Fibroblast of lung (primary cell): ENCODE measurements at regions not wholly inside any gene's neighbourhood (a gene's known extent, or its start where the extent isn't known, plus 50 kb on each side); places are given as distances from the start of the nearest gene placed in this dataset.
A peak's percentile ranks its signal among the peaks of the same experiment; 100 is the strongest.

Source experiments
- DNase-seq, 2 donors: peaks; one replicate each; pipeline versions ENCODE4 v3.0.0 to v3.0.0-alpha.2; 2010; ENCODE audit warnings: low read depth in 2 of 2
- H2AFZ ChIP-seq: 2 replicates; pipeline ENCODE4 v1.5.1; 2012; ENCODE audit warnings: low read length, control low read depth, inconsistent platforms
- H3K27ac ChIP-seq: 2 replicates; pipeline ENCODE4 v1.5.1; 2011; ENCODE audit warnings: low read length, control low read depth; ENCODE audit not compliant: insufficient read depth
- H3K27me3 ChIP-seq: 2 replicates; pipeline ENCODE4 v1.5.1; 2011; ENCODE audit warnings: mild to moderate bottlenecking, low read length; ENCODE audit not compliant: control insufficient read depth, insufficient read depth
- H3K36me3 ChIP-seq: 2 replicates; pipeline ENCODE4 v1.5.1; 2011; ENCODE audit warnings: low read length; ENCODE audit not compliant: control insufficient read depth, insufficient read depth
- H3K4me1 ChIP-seq: 2 replicates; pipeline ENCODE4 v1.5.1; 2011; ENCODE audit warnings: low read length; ENCODE audit not compliant: control insufficient read depth, insufficient read depth; ENCODE audit errors: extremely low read depth
- H3K4me2 ChIP-seq: 2 replicates; pipeline ENCODE4 v1.5.1; 2011; ENCODE audit warnings: low read length, control low read depth; ENCODE audit not compliant: insufficient read depth; ENCODE audit errors: extremely low read depth
- H3K4me3 ChIP-seq, 4 experiments: fragments of 200-600 bp in 1 of 4; sonication (generic) in 1 of 4; replicated peaks in 1 of 4; 2 replicates each; pipeline ENCODE4 v1.5.1; 2011 to 2016; ENCODE audit warnings: low read length in 4 of 4, low read depth in 3 of 4, mild to moderate bottlenecking in 3 of 4, control low read depth in 2 of 4, inconsistent platforms in 1 of 4, mixed read lengths in 1 of 4; ENCODE audit not compliant: insufficient read depth in 1 of 4; ENCODE audit errors: control extremely low read depth in 1 of 4
- H3K79me2 ChIP-seq: 2 replicates; pipeline ENCODE4 v1.5.1; 2012; ENCODE audit warnings: mild to moderate bottlenecking, low read length, inconsistent platforms; ENCODE audit not compliant: control insufficient read depth, insufficient read depth
- H3K9ac ChIP-seq: 2 replicates; pipeline ENCODE4 v1.5.1; 2011; ENCODE audit warnings: mild to moderate bottlenecking, low read length, control low read depth; ENCODE audit not compliant: insufficient read depth
- H3K9me3 ChIP-seq: 2 replicates; pipeline ENCODE4 v1.5.1; 2012; ENCODE audit warnings: low read depth, low read length; ENCODE audit not compliant: control insufficient read depth, insufficient read depth
- H4K20me1 ChIP-seq: 2 replicates; pipeline ENCODE4 v1.5.1; 2011; ENCODE audit warnings: low read length; ENCODE audit not compliant: control insufficient read depth, insufficient read depth; ENCODE audit errors: extremely low read depth
- CTCF ChIP-seq, 2 donors: IDR thresholded peaks in 1 of 2; conservative IDR thresholded peaks in 1 of 2; 1 replicate in 1 of 2; 2 replicates in 1 of 2; pipeline ENCODE4 v1.5.1; 2011 to 2012; ENCODE audit warnings: low read length in 2 of 2, control low read depth in 1 of 2, inconsistent platforms in 1 of 2, low read depth in 1 of 2, mild to moderate bottlenecking in 1 of 2
- EZH2 ChIP-seq: IDR thresholded peaks from 2 replicates; pipeline ENCODE4 v1.5.1; 2012; ENCODE audit warnings: low read length, control low read depth, mild to moderate bottlenecking; ENCODE audit errors: missing control alignments

- TF ChIP-seq EZH2 (no peak), CTCF (conservative IDR thresholded peaks at IDR 0.05 in 1 of 2, IDR thresholded peaks at IDR 0.05 in 1 of 2; ENCODE audit: low read depth in 1 of 2, low read length in 2 of 2) (no peak)
- H3K79me2 ChIP-seq, result no peaks in the 10 kb centered on the region
- H3K4me1 ChIP-seq, result peaks cover 7% of the 10 kb centered on the region
- no peaks in the 10 kb centered on the region for H3K36me3 ChIP-seq
- no peak overlapping the region for H3K4me3 ChIP-seq
- no peak overlapping the region for H2AFZ ChIP-seq
- no peaks in the 10 kb centered on the region for H3K27me3 ChIP-seq
- H4K20me1 ChIP-seq, result no peaks in the 10 kb centered on the region
- H3K9me3 ChIP-seq, result no peaks in the 10 kb centered on the region
- no peak overlapping the region for H3K9ac ChIP-seq
- peak; percentile 79 to 83 for DNase-seq
- peak overlapping the region; percentile 37 for H3K27ac ChIP-seq
- peak overlapping the region; percentile 73 for H3K4me2 ChIP-seq
These were observed 234.7 kb upstream of the E2F7 start for GRCh38 chr12:77299910-77300669.

- Histone ChIP-seq H3K4me1 (peaks cover 8% of the 10 kb centered on the region), H3K27me3 (no peaks in the 10 kb centered on the region), H3K9me3 (no peaks in the 10 kb centered on the region), H3K36me3 (no peaks in the 10 kb centered on the region), H3K79me2 (no peaks in the 10 kb centered on the region), H3K4me2 (no peak overlapping the region), H3K9ac (no peak overlapping the region), H4K20me1 (no peaks in the 10 kb centered on the region), H2AFZ (peak overlapping the region; percentile 59), H3K4me3 (no peak overlapping the region), H3K27ac (no peak overlapping the region)
- peak; percentile 38 to 49 for DNase-seq
- TF ChIP-seq EZH2, result no peak
These were observed 233.6 kb upstream of the E2F7 start for GRCh38 chr12:77299001-77299400.

DNA sequence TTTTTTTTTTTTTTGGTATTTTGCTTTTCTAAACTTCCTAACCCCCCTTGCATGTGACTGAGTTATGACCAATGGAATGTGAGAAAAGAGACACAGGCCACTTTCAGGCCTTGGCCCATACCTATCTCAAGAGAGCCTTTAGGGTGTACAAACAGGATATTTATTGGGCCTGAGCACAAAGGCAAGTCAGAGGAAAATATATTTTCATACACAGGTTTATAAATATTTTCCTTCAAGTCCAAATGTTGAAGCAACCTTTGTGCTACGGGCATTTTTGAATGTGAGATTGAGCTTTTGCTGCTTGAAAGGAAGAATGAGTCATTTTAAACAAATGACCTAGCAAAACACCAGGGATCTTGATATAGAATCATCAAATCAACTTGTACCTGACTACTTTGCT is 228.6 kb upstream of the E2F7 start:
- Histone ChIP-seq H2AFZ (peak overlapping the region; percentile 37), H3K36me3 (no peaks in the 10 kb centered on the region), H3K4me1 (peaks cover 7% of the 10 kb centered on the region), H3K4me3 (no peak overlapping the region), H3K27ac (no peak overlapping the region), H3K9ac (no peak overlapping the region), H4K20me1 (no peaks in the 10 kb centered on the region), H3K4me2 (no peak overlapping the region), H3K27me3 (no peaks in the 10 kb centered on the region), H3K79me2 (no peaks in the 10 kb centered on the region), H3K9me3 (no peaks in the 10 kb centered on the region)
- no peak for TF ChIP-seq CTCF (conservative IDR thresholded peaks at IDR 0.05 in 1 of 2, IDR thresholded peaks at IDR 0.05 in 1 of 2; ENCODE audit: low read depth in 1 of 2, low read length in 2 of 2)
- TF ChIP-seq EZH2, result no peak
- DNase-seq, result peak; percentile 31 to 64
